ENCODE measurements at regions not wholly inside any gene's neighbourhood (a gene's known extent, or its start where the extent isn't known, plus 50 kb on each side); places are given as distances from the start of the nearest gene placed in this dataset.

- no peaks in the 10 kb centered on the region for H3K27me3 ChIP-seq
- H3K9me3 ChIP-seq (replicated peaks in 1 of 3) = no peaks in the 10 kb centered on the region
- no peak for DNase-seq
- TF ChIP-seq CTCF (IDR thresholded peaks at IDR 0.05) = no peak
- TF ChIP-seq POLR2A (IDR thresholded peaks at IDR 0.05) = no peak
- H3K36me3 ChIP-seq (replicated peaks in 1 of 2) = no peaks in the 10 kb centered on the region
- no peak overlapping the region for H3K27ac ChIP-seq
- no peaks in the 10 kb centered on the region for H3K4me1 ChIP-seq (replicated peaks in 1 of 2)
- H3K4me3 ChIP-seq = no peak overlapping the region
- WGBS, 4 donors = 57 to 79% (median 74%) methylated on average over 6 to 7 of the region's 7 CpGs
- intact Hi-C loops (cut with DNase I) = no loop called here
Observed at GRCh38 chr22:48307931-48308330, 1519.7 kb downstream of the BRD1 start.

- no peak for DNase-seq
- Histone ChIP-seq H3K4me1 (replicated peaks in 1 of 2) (no peaks in the 10 kb centered on the region), H3K9me3 (replicated peaks in 1 of 3) (no peaks in the 10 kb centered on the region), H3K27ac (no peak overlapping the region), H3K27me3 (no peaks in the 10 kb centered on the region), H3K4me3 (no peak overlapping the region), H3K36me3 (replicated peaks in 1 of 2) (no peaks in the 10 kb centered on the region)
- TF ChIP-seq CTCF (IDR thresholded peaks at IDR 0.05) (no peak), POLR2A (IDR thresholded peaks at IDR 0.05) (no peak)
- WGBS, 4 donors = 83 to 94% (median 90%) methylated on average over 14 to 19 of the region's 19 CpGs
- intact Hi-C loops (cut with DNase I) = no loop called here
Observed at GRCh38 chr22:48306785-48307510, 1520.7 kb downstream of the BRD1 start.

- H3K27me3 ChIP-seq = no peaks in the 10 kb centered on the region
- TF ChIP-seq CTCF (IDR thresholded peaks at IDR 0.05) (no peak), POLR2A (IDR thresholded peaks at IDR 0.05) (no peak)
- 82 to 89% (median 84%) methylated on average over 1 to 8 of the region's 8 CpGs for WGBS, 4 donors
- H3K4me3 ChIP-seq = no peak overlapping the region
- no peaks in the 10 kb centered on the region for H3K36me3 ChIP-seq (replicated peaks in 1 of 2)
- no peak overlapping the region for H3K27ac ChIP-seq
- H3K4me1 ChIP-seq (replicated peaks in 1 of 2) = no peaks in the 10 kb centered on the region
- intact Hi-C loops (cut with DNase I) = no loop called here
- no peaks in the 10 kb centered on the region for H3K9me3 ChIP-seq (replicated peaks in 1 of 3)
- no peak for DNase-seq
Observed at GRCh38 chr22:48306284-48306683, 1521.4 kb downstream of the BRD1 start.

- Histone ChIP-seq H3K27me3 (no peaks in the 10 kb centered on the region), H3K36me3 (replicated peaks in 1 of 2) (no peaks in the 10 kb centered on the region), H3K9me3 (replicated peaks in 1 of 3) (no peaks in the 10 kb centered on the region), H3K4me1 (replicated peaks in 1 of 2) (no peaks in the 10 kb centered on the region), H3K27ac (no peak overlapping the region), H3K4me3 (no peak overlapping the region)
- TF ChIP-seq CTCF (IDR thresholded peaks at IDR 0.05) (no peak), POLR2A (IDR thresholded peaks at IDR 0.05) (no peak)
- intact Hi-C loops (cut with DNase I) = no loop called here
- 85 to 88% (median 86%) methylated on average over 13 to 14 of the region's 14 CpGs for WGBS, 4 donors
- DNase-seq = no peak
Observed at GRCh38 chr22:48305726-48306235, 1521.9 kb downstream of the BRD1 start.

Measured in adrenal gland (tissue), 9 donors.